Mammary epithelial cell (primary cell): ENCODE measurements at regions not wholly inside any gene's neighbourhood (a gene's known extent, or its start where the extent isn't known, plus 50 kb on each side); places are given as distances from the start of the nearest gene placed in this dataset.

ENCODE experiments used
- EZH2 ChIP-seq: IDR thresholded peaks from 2 replicates; pipeline ENCODE4 v1.6.1; 2012; ENCODE audit warnings: low read length, inconsistent platforms, borderline replicate concordance
- TF ChIP-seq, protein P1 (sequence below), 2 donors: IDR thresholded peaks in 1 of 2; conservative IDR thresholded peaks in 1 of 2; 2 replicates each; pipeline ENCODE4 v1.5.1; 2011 to 2012; ENCODE audit warnings: inconsistent platforms in 2 of 2, low read length in 2 of 2, mild to moderate bottlenecking in 2 of 2, control low read depth in 1 of 2, low read depth in 1 of 2; ENCODE audit not compliant: insufficient read depth in 1 of 2; ENCODE audit errors: extremely low read depth in 1 of 2

DNA sequence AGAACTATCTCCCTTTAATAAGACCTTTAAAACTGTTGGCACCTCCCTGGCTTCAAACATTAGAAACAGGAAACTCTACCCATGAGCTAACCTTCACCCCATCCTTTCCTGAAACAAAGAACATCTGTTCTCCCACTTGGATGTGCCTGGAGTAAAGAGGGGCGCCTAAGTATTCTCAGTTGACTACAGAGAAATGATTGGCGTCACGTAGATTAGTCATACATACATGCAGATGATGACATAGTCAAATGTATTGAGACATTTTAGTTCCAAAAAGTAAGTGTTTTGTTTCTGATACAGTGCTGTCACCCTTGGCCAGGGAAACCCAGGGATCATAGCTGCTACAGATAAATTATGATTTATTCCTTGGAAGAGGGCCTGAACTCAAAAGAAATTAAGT is 260.0 kb upstream of the PLEKHG7 start:
- TF ChIP-seq, protein P1, sequence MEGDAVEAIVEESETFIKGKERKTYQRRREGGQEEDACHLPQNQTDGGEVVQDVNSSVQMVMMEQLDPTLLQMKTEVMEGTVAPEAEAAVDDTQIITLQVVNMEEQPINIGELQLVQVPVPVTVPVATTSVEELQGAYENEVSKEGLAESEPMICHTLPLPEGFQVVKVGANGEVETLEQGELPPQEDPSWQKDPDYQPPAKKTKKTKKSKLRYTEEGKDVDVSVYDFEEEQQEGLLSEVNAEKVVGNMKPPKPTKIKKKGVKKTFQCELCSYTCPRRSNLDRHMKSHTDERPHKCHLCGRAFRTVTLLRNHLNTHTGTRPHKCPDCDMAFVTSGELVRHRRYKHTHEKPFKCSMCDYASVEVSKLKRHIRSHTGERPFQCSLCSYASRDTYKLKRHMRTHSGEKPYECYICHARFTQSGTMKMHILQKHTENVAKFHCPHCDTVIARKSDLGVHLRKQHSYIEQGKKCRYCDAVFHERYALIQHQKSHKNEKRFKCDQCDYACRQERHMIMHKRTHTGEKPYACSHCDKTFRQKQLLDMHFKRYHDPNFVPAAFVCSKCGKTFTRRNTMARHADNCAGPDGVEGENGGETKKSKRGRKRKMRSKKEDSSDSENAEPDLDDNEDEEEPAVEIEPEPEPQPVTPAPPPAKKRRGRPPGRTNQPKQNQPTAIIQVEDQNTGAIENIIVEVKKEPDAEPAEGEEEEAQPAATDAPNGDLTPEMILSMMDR (conservative IDR thresholded peaks at IDR 0.05 in 1 of 2, IDR thresholded peaks at IDR 0.05 in 1 of 2; ENCODE audit: extremely low read depth in 1 of 2, insufficient read depth in 1 of 2, low read depth in 1 of 2, low read length in 2 of 2): no peak
- TF ChIP-seq EZH2: no peak
